MV-4-11 (cell line): ENCODE measurements at regions not wholly inside any gene's neighbourhood (a gene's known extent, or its start where the extent isn't known, plus 50 kb on each side); places are given as distances from the start of the nearest gene placed in this dataset.

ENCODE experiments used
- DNase-seq: peaks from one replicate; lab custom pipeline; 2025; lab: John Stamatoyannopoulos, UW

GRCh38 chr3:139778682-139779233 is 101.0 kb upstream of the NMNAT3 start:
- DNase-seq: no peak

- no peak for DNase-seq
These were observed 97.0 kb upstream of the NMNAT3 start for GRCh38 chr3:139774560-139775302.

GRCh38 chr3:139772539-139773500 is 95.0 kb upstream of the NMNAT3 start:
- DNase-seq: no peak

GRCh38 chr3:139771331-139771730 is 93.6 kb upstream of the NMNAT3 start:
- DNase-seq: no peak

GRCh38 chr3:139770577-139770976 is 92.8 kb upstream of the NMNAT3 start:
- peak; percentile 82 for DNase-seq

- DNase-seq: no peak
These were observed 92.0 kb upstream of the NMNAT3 start for GRCh38 chr3:139769796-139770195.

GRCh38 chr3:139764936-139765335 is 87.2 kb upstream of the NMNAT3 start:
- peak; percentile 61 for DNase-seq

- DNase-seq: no peak
These were observed 86.5 kb upstream of the NMNAT3 start for GRCh38 chr3:139764069-139764905.

- DNase-seq: no peak
These were observed 84.5 kb upstream of the NMNAT3 start for GRCh38 chr3:139762302-139762701.

- DNase-seq: no peak
These were observed 81.7 kb upstream of the NMNAT3 start for GRCh38 chr3:139759470-139759869.

GRCh38 chr3:139758654-139759291 is 81.0 kb upstream of the NMNAT3 start:
- DNase-seq: no peak

GRCh38 chr3:139757448-139758030 is 79.8 kb upstream of the NMNAT3 start:
- DNase-seq: no peak

GRCh38 chr3:139756529-139757103 is 78.8 kb upstream of the NMNAT3 start:
- DNase-seq: no peak

- no peak for DNase-seq
These were observed 77.8 kb upstream of the NMNAT3 start for GRCh38 chr3:139755551-139755950.

GRCh38 chr3:139751789-139752188 is 74.0 kb upstream of the NMNAT3 start:
- no peak for DNase-seq

GRCh38 chr3:139746481-139746880 is 68.7 kb upstream of the NMNAT3 start:
- DNase-seq: no peak

- DNase-seq: peak; percentile 4
These were observed 68.1 kb upstream of the NMNAT3 start for GRCh38 chr3:139745831-139746230.

GRCh38 chr3:139738697-139739096 is 60.9 kb upstream of the NMNAT3 start:
- DNase-seq: no peak

GRCh38 chr3:139737682-139738361 is 60.0 kb upstream of the NMNAT3 start:
- DNase-seq: no peak

- DNase-seq: no peak
These were observed 57.4 kb upstream of the NMNAT3 start for GRCh38 chr3:139735191-139735590.
